LNCAP (cell line): ENCODE measurements at regions not wholly inside any gene's neighbourhood (a gene's known extent, or its start where the extent isn't known, plus 50 kb on each side); places are given as distances from the start of the nearest gene placed in this dataset.

Experiments
- TF ChIP-seq, protein P1 (sequence below): fragments of 450-650 bp; IDR thresholded peaks from 2 replicates; pipeline ENCODE4 v1.5.1; 2017; ENCODE audit warnings: mild to moderate bottlenecking

- TF ChIP-seq, protein P1, sequence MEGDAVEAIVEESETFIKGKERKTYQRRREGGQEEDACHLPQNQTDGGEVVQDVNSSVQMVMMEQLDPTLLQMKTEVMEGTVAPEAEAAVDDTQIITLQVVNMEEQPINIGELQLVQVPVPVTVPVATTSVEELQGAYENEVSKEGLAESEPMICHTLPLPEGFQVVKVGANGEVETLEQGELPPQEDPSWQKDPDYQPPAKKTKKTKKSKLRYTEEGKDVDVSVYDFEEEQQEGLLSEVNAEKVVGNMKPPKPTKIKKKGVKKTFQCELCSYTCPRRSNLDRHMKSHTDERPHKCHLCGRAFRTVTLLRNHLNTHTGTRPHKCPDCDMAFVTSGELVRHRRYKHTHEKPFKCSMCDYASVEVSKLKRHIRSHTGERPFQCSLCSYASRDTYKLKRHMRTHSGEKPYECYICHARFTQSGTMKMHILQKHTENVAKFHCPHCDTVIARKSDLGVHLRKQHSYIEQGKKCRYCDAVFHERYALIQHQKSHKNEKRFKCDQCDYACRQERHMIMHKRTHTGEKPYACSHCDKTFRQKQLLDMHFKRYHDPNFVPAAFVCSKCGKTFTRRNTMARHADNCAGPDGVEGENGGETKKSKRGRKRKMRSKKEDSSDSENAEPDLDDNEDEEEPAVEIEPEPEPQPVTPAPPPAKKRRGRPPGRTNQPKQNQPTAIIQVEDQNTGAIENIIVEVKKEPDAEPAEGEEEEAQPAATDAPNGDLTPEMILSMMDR: no peak
These were observed 193.9 kb downstream of the PHLDA1 start for GRCh38 chr12:75837700-75838099.

DNA sequence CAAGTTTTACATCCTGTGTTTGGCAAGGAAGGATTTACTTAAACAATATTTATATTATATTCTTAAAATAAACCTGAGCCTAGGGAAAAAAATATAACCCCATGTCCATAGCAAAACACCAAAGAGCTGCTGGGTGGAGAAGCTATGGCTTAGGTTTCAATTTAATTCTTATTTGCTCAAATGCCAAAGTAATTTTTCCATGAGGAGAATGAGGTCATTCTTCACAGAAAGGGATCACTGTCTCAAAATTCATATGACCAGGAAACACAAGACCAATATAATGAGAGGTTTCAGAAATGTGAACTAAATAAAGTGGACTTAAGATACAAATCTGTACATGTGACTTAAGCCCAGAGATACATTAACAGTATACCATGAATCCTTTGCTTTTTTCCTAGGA is 195.0 kb downstream of the PHLDA1 start:
- TF ChIP-seq, protein P1: no peak

- TF ChIP-seq, protein P1: no peak
These were observed 197.0 kb downstream of the PHLDA1 start for GRCh38 chr12:75834591-75834990.

DNA sequence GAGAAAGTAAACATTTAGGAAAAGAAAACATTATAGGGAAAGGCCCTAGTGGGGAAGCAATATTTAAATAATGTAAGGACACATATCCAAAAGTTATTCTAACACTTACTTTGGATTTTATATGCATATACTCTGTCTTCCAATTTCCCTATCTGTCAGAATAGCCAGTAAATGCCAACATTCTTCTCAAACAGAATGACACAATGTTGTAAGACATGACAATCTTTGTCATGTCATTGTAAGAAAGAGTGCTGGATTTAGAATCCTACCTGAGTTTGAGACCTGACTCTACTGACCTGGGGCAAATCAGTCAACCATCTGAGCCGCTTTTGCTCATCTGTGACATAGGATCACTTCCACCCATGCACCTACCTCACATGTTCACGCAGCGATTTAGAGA is 198.3 kb downstream of the PHLDA1 start:
- TF ChIP-seq, protein P1: no peak

- TF ChIP-seq, protein P1: no peak
These were observed 200.2 kb downstream of the PHLDA1 start for GRCh38 chr12:75831402-75831801.

- TF ChIP-seq, protein P1: no peak
These were observed 204.5 kb downstream of the PHLDA1 start for GRCh38 chr12:75827061-75827460.

GRCh38 chr12:75825686-75826085 is 205.9 kb downstream of the PHLDA1 start:
- TF ChIP-seq, protein P1: no peak

DNA sequence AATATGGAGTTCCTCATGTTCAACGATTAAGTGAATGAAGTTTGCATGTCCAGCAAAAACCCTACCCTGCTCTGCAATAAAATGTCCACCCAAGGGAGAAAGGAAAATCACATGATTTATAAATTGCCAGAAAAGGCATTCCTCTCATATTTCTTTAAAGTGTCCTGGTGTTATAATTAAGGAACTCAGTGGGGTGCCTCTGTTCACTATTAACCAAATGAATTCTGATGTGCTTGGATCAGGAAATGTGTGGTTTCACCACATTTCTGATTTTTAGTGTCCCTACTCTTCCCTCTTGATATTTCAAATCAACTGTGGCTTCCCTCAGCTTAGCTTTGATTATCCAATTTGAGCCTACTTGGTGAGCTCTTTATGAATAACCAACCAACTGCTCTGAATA is 208.1 kb downstream of the PHLDA1 start:
- TF ChIP-seq, protein P1: no peak
